OCI-LY3 (cell line): ENCODE measurements at regions not wholly inside any gene's neighbourhood (a gene's known extent, or its start where the extent isn't known, plus 50 kb on each side); places are given as distances from the start of the nearest gene placed in this dataset.

Experiments used
- H2AFZ ChIP-seq: fragments of 200-600, 300-600 bp; shearing (Covaris generic); 2 replicates; pipeline ENCODE4 v1.6.0; 2014; ENCODE audit warnings: antibody characterized with exemption, low read depth, low read length
- H3K27ac ChIP-seq: fragments of 200-600, 300-600 bp; sonication (generic); 2 replicates; pipeline ENCODE4 v1.5.1; 2014; ENCODE audit warnings: mild to moderate bottlenecking, low read length, moderate library complexity, mixed read lengths
- H3K27me3 ChIP-seq: fragments of 200-600, 300-600 bp; sonication (generic); 2 replicates; pipeline ENCODE4 v1.6.1; 2014; ENCODE audit warnings: low read depth, low read length, mixed read lengths
- H3K36me3 ChIP-seq: fragments of 200-600, 300-600 bp; sonication (generic); replicated peaks from 2 replicates; pipeline ENCODE3; 2014; ENCODE audit warnings: low read depth, low read length, mixed read lengths
- H3K4me1 ChIP-seq: fragments of 300-600, 200-600 bp; sonication (generic); 2 replicates; pipeline ENCODE4 v1.6.1; 2014; ENCODE audit warnings: low read length, mixed read lengths
- H3K4me2 ChIP-seq: fragments of 200-600, 300-600 bp; sonication (generic); 2 replicates; pipeline ENCODE4 v1.6.1; 2014; ENCODE audit warnings: low read length, mixed read lengths
- H3K4me3 ChIP-seq: fragments of 300-600, 200-600 bp; sonication (generic); 2 replicates; pipeline ENCODE4 v1.5.1; 2014; ENCODE audit warnings: antibody characterized with exemption, mild to moderate bottlenecking, low read length, moderate library complexity
- H3K79me2 ChIP-seq: fragments of 300-600, 200-600 bp; shearing (Covaris generic); 2 replicates; pipeline ENCODE4 v1.6.1; 2014; ENCODE audit warnings: mild to moderate bottlenecking, low read length, mixed read lengths
- H3K9ac ChIP-seq: fragments of 300-600, 200-600 bp; shearing (Covaris generic); 2 replicates; pipeline ENCODE4 v1.6.0; 2014; ENCODE audit warnings: mild to moderate bottlenecking, low read length, moderate library complexity
- H3K9me3 ChIP-seq: fragments of 200-600, 300-600 bp; shearing (Covaris generic); 2 replicates; pipeline ENCODE4 v1.6.1; 2014; ENCODE audit warnings: low read length, mixed read lengths; ENCODE audit not compliant: insufficient read depth
- H4K20me1 ChIP-seq: fragments of 200-600, 300-600 bp; sonication (generic); 2 replicates; pipeline ENCODE4 v1.6.1; 2016; ENCODE audit warnings: low read length, mixed read lengths; ENCODE audit not compliant: insufficient read depth
- EZH2phosphoT487 ChIP-seq: fragments of 200-600 bp; shearing (Covaris generic); IDR thresholded peaks from 2 replicates; pipeline ENCODE4 v1.6.1; 2018; ENCODE audit warnings: antibody characterized with exemption, mixed run types, low read depth
- TF ChIP-seq, protein P1 (sequence below): fragments of 200-600, 300-600 bp; sonication (generic); IDR thresholded peaks from 2 replicates; pipeline ENCODE4 v1.5.1; 2014; ENCODE audit warnings: antibody characterized with exemption, low read length, low read depth

DNA sequence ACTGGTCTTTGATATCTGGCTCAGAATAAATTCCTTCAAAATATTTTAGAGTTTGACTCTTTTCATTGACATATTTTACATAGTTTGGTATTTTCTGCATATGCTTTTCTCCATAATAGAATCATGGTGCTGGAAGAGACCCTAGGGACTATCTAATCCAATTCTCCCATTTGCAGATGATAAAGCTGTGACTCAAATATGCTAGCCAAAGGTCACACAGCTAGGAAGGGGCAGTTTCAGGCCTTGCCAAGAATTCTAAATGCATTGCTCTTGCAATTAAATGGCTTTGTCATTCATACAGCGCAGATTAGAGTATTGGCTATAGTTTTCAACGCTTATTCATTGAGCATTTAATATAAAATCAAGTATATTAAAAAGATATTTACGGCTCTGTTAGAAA is 374.1 kb upstream of the RASGEF1B start:
- TF ChIP-seq EZH2phosphoT487: no peak
- TF ChIP-seq, protein P1, sequence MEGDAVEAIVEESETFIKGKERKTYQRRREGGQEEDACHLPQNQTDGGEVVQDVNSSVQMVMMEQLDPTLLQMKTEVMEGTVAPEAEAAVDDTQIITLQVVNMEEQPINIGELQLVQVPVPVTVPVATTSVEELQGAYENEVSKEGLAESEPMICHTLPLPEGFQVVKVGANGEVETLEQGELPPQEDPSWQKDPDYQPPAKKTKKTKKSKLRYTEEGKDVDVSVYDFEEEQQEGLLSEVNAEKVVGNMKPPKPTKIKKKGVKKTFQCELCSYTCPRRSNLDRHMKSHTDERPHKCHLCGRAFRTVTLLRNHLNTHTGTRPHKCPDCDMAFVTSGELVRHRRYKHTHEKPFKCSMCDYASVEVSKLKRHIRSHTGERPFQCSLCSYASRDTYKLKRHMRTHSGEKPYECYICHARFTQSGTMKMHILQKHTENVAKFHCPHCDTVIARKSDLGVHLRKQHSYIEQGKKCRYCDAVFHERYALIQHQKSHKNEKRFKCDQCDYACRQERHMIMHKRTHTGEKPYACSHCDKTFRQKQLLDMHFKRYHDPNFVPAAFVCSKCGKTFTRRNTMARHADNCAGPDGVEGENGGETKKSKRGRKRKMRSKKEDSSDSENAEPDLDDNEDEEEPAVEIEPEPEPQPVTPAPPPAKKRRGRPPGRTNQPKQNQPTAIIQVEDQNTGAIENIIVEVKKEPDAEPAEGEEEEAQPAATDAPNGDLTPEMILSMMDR: no peak
- H3K27ac ChIP-seq: no peak overlapping the region
- H3K4me1 ChIP-seq: 0 out of 2 replicates have a peak, but pooled peaks cover 2% of the 10 kb centered on the region
- H2AFZ ChIP-seq: no peak overlapping the region
- peaks cover 7% of the 10 kb centered on the region; the same call in 1 of the 2 replicates for H3K27me3 ChIP-seq
- no peaks in the 10 kb centered on the region for H3K79me2 ChIP-seq
- H3K4me2 ChIP-seq: no peak overlapping the region
- H3K4me3 ChIP-seq: no peak overlapping the region
- H4K20me1 ChIP-seq: no peaks in the 10 kb centered on the region
- no peak overlapping the region for H3K9ac ChIP-seq
- H3K9me3 ChIP-seq: no peaks in the 10 kb centered on the region
- no peaks in the 10 kb centered on the region for H3K36me3 ChIP-seq

GRCh38 chr4:81845273-81845672 is 373.6 kb upstream of the RASGEF1B start:
- Histone ChIP-seq H3K9ac (no peak overlapping the region), H3K27ac (no peak overlapping the region), H3K27me3 (peaks cover 9% of the 10 kb centered on the region; the same call in 1 of the 2 replicates), H4K20me1 (no peaks in the 10 kb centered on the region), H2AFZ (no peak overlapping the region), H3K4me3 (no peak overlapping the region), H3K79me2 (no peaks in the 10 kb centered on the region), H3K4me1 (0 out of 2 replicates have a peak, but pooled peaks cover 2% of the 10 kb centered on the region), H3K9me3 (no peaks in the 10 kb centered on the region), H3K4me2 (no peak overlapping the region), H3K36me3 (no peaks in the 10 kb centered on the region)
- TF ChIP-seq, protein P1: no peak
- TF ChIP-seq EZH2phosphoT487: no peak

GRCh38 chr4:81844717-81845116 is 373.0 kb upstream of the RASGEF1B start:
- no peak overlapping the region for H3K4me3 ChIP-seq
- no peak overlapping the region for H3K27ac ChIP-seq
- no peak overlapping the region for H3K4me2 ChIP-seq
- no peaks in the 10 kb centered on the region for H3K36me3 ChIP-seq
- no peak overlapping the region for H3K9ac ChIP-seq
- H3K9me3 ChIP-seq: no peaks in the 10 kb centered on the region
- no peaks in the 10 kb centered on the region for H3K79me2 ChIP-seq
- H4K20me1 ChIP-seq: no peaks in the 10 kb centered on the region
- H3K27me3 ChIP-seq: peaks cover 8% of the 10 kb centered on the region; the same call in 1 of the 2 replicates
- no peak overlapping the region for H2AFZ ChIP-seq
- TF ChIP-seq, protein P1: peak; percentile 88
- TF ChIP-seq EZH2phosphoT487: no peak
- H3K4me1 ChIP-seq: peaks cover 7% of the 10 kb centered on the region

- Histone ChIP-seq H3K4me1 (peaks cover 14% of the 10 kb centered on the region), H2AFZ (no peak overlapping the region), H3K4me2 (peak overlapping the region; percentile 33; the same call in 1 of the 2 replicates), H3K9me3 (no peaks in the 10 kb centered on the region), H3K36me3 (no peaks in the 10 kb centered on the region), H4K20me1 (no peaks in the 10 kb centered on the region), H3K79me2 (no peaks in the 10 kb centered on the region), H3K27ac (no peak overlapping the region), H3K4me3 (no peak overlapping the region), H3K27me3 (0 out of 2 replicates have a peak, but pooled peaks cover 5% of the 10 kb centered on the region), H3K9ac (no peak overlapping the region)
- TF ChIP-seq EZH2phosphoT487: no peak
- TF ChIP-seq, protein P1: no peak
These were observed 367.8 kb upstream of the RASGEF1B start for GRCh38 chr4:81839347-81840042.
